ENCODE measurements at regions not wholly inside any gene's neighbourhood (a gene's known extent, or its start where the extent isn't known, plus 50 kb on each side); places are given as distances from the start of the nearest gene placed in this dataset.

GRCh38 chr3:163482695-163483094 lies 1595.6 kb downstream of the SI start:
- ChIA-PET CTCF (ENCODE audit: low intra/inter-chr PET ratio) (no interaction called here), POLR2A (no interaction called here)
- Histone ChIP-seq H4K20me1 (replicated peaks; ENCODE audit: control insufficient read depth, insufficient read depth, low read length) (no peaks in the 10 kb centered on the region), H3K4me2 (ENCODE audit: insufficient read depth, low read length) (no peak overlapping the region), H3K9ac (ENCODE audit: insufficient read depth in 1 of 2, low read depth in 2 of 2, low read length in 2 of 2) (no peak overlapping the region), H3K9me3 (replicated peaks; ENCODE audit: control insufficient read depth, insufficient read depth, low read depth, low read length) (no peaks in the 10 kb centered on the region), H3K79me2 (ENCODE audit: control insufficient read depth, insufficient read depth, low read length) (no peaks in the 10 kb centered on the region), H3K9me1 (ENCODE audit: control insufficient read depth, insufficient read depth, low read length) (no peaks in the 10 kb centered on the region), H3K4me1 (replicated peaks in 1 of 2; ENCODE audit: control insufficient read depth in 2 of 2, insufficient read depth in 2 of 2, low read length in 2 of 2) (no peaks in the 10 kb centered on the region), H3K27me3 (ENCODE audit: control insufficient read depth in 2 of 2, insufficient read depth in 2 of 2, low read length in 2 of 2) (no peaks in the 10 kb centered on the region), H3K36me3 (ENCODE audit: control insufficient read depth, insufficient read depth, low read length) (no peaks in the 10 kb centered on the region), H3K4me3 (no peak overlapping the region), H3K27ac (ENCODE audit: extremely low read depth, low read depth, low read length) (no peak overlapping the region), H2AFZ (ENCODE audit: low read depth, low read length) (no peak overlapping the region)
- ATAC-seq: no peak
- no TSS peak for BruUV-seq (replicated peaks)
- TF ChIP-seq ZNF436 (CRISPR knock-in tag; IDR thresholded peaks at IDR 0.05) (no peak), ZNF512 (tag; IDR thresholded peaks at IDR 0.05) (peak; percentile 55)
- intact Hi-C loops (cut with micrococcal nuclease): no loop called here
- no peak for FAIRE-seq
- DNase-seq (ENCODE audit: extremely low read depth in 1 of 4, low spot score in 3 of 4): no peak
- in situ Hi-C loops (cut with MboI): no loop called here

DNA sequence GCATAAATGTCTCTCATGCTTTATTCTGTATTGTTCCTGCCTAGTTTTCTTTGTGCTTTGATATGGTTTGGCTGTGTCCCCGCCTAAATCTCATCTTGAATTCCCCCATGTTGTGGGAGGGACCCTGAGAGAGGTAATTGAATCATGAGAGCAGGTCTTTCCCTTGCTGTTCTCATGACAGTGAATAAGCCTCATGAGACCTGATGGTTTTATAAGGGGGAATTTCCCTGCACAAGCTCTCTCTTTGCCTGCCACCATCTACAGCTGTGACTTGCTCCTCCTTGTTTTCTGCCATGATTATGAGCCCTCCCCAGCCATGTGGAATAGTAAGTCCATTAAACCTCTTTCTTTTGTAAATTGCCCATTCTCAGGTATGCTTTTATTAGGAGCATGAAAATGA lies 1596.6 kb downstream of the SI start:
- no peaks in the 10 kb centered on the region for H3K9me1 ChIP-seq (ENCODE audit: control insufficient read depth, insufficient read depth, low read length)
- in situ Hi-C loops (cut with MboI) (no loop called here), intact Hi-C loops (cut with micrococcal nuclease) (no loop called here)
- H3K4me1 ChIP-seq (replicated peaks in 1 of 2; ENCODE audit: control insufficient read depth in 2 of 2, insufficient read depth in 2 of 2, low read length in 2 of 2): no peaks in the 10 kb centered on the region
- POLR2A ChIA-PET: no interaction called here
- BruUV-seq (replicated peaks): no TSS peak
- no peaks in the 10 kb centered on the region for H3K36me3 ChIP-seq (ENCODE audit: control insufficient read depth, insufficient read depth, low read length)
- H3K9me3 ChIP-seq (replicated peaks; ENCODE audit: control insufficient read depth, insufficient read depth, low read depth, low read length): no peaks in the 10 kb centered on the region
- H3K79me2 ChIP-seq (ENCODE audit: control insufficient read depth, insufficient read depth, low read length): no peaks in the 10 kb centered on the region
- no peak overlapping the region for H3K4me2 ChIP-seq (ENCODE audit: insufficient read depth, low read length)
- ATAC-seq (no peak), DNase-seq (ENCODE audit: extremely low read depth in 1 of 4, low spot score in 3 of 4) (no peak), FAIRE-seq (no peak)
- no peak overlapping the region for H2AFZ ChIP-seq (ENCODE audit: low read depth, low read length)
- 30% methylated on average over 1 of the region's 1 CpG for WGBS (ENCODE audit: insufficient coverage, low coverage, missing lambda C conversion rate)
- no peak overlapping the region for H3K9ac ChIP-seq (ENCODE audit: insufficient read depth in 1 of 2, low read depth in 2 of 2, low read length in 2 of 2)
- H4K20me1 ChIP-seq (replicated peaks; ENCODE audit: control insufficient read depth, insufficient read depth, low read length): no peaks in the 10 kb centered on the region
- H3K4me3 ChIP-seq: no peak overlapping the region
- CTCF ChIA-PET (ENCODE audit: low intra/inter-chr PET ratio): no interaction called here
- H3K27me3 ChIP-seq (ENCODE audit: control insufficient read depth in 2 of 2, insufficient read depth in 2 of 2, low read length in 2 of 2): no peaks in the 10 kb centered on the region
- H3K27ac ChIP-seq (ENCODE audit: extremely low read depth, low read depth, low read length): no peak overlapping the region
- TF ChIP-seq SPI1 (IDR thresholded peaks at IDR 0.05; ENCODE audit: borderline replicate concordance, low read depth, low read length): no peak
- TF ChIP-seq POLR2AphosphoS2 (IDR thresholded peaks at IDR 0.05; ENCODE audit: low read length): no peak
- TF ChIP-seq NCOA6 (IDR thresholded peaks at IDR 0.05): no peak
- TF ChIP-seq, protein P1, sequence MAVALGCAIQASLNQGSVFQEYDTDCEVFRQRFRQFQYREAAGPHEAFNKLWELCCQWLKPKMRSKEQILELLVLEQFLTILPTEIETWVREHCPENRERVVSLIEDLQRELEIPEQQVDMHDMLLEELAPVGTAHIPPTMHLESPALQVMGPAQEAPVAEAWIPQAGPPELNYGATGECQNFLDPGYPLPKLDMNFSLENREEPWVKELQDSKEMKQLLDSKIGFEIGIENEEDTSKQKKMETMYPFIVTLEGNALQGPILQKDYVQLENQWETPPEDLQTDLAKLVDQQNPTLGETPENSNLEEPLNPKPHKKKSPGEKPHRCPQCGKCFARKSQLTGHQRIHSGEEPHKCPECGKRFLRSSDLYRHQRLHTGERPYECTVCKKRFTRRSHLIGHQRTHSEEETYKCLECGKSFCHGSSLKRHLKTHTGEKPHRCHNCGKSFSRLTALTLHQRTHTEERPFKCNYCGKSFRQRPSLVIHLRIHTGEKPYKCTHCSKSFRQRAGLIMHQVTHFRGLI (CRISPR knock-in tag; IDR thresholded peaks at IDR 0.05): no peak
- no peak for TF ChIP-seq ZNF707 (CRISPR knock-in tag; conservative IDR thresholded peaks at IDR 0.05)
- no peak for TF ChIP-seq PPARD (CRISPR knock-in tag; IDR thresholded peaks at IDR 0.05)
- no peak for TF ChIP-seq ERF (CRISPR knock-in tag; IDR thresholded peaks at IDR 0.05)
- no peak for TF ChIP-seq ZNF57 (CRISPR knock-in tag; IDR thresholded peaks at IDR 0.05)
- no peak for TF ChIP-seq ZBTB7A (IDR thresholded peaks at IDR 0.05; ENCODE audit: borderline replicate concordance, control insufficient read depth, low read depth, low read length)
- TF ChIP-seq CLOCK (CRISPR knock-in tag; IDR thresholded peaks at IDR 0.05; ENCODE audit: borderline replicate concordance): no peak
- no peak for TF ChIP-seq ZNF316 (IDR thresholded peaks at IDR 0.05)
